SK-N-MC (cell line): ENCODE measurements at regions not wholly inside any gene's neighbourhood (a gene's known extent, or its start where the extent isn't known, plus 50 kb on each side); places are given as distances from the start of the nearest gene placed in this dataset.

Experiments
- EZH2 ChIP-seq: fragments of 200-600 bp; sonication (generic); IDR thresholded peaks from one replicate; pipeline ENCODE4 v1.6.1; 2017; ENCODE audit warnings: antibody characterized with exemption
- FOXP2 ChIP-seq: optimal IDR thresholded peaks from 2 replicates; pipeline ENCODE3; 2011; ENCODE audit warnings: mild to moderate bottlenecking, moderate library complexity; ENCODE audit not compliant: insufficient read depth; ENCODE audit errors: extremely low read length, control extremely low read depth
- POLR2AphosphoS5 ChIP-seq: IDR thresholded peaks from 2 replicates; pipeline ENCODE4 v1.6.1; 2012; ENCODE audit warnings: mild to moderate bottlenecking, low read depth, low read length, borderline replicate concordance

GRCh38 chr10:105726149-105726548 is 1085.1 kb downstream of the SORCS3 start:
- TF ChIP-seq EZH2 (no peak), POLR2AphosphoS5 (no peak), FOXP2 (no peak)
